Endothelial cell (in vitro differentiated cells): ENCODE measurements at regions not wholly inside any gene's neighbourhood (a gene's known extent, or its start where the extent isn't known, plus 50 kb on each side); places are given as distances from the start of the nearest gene placed in this dataset.

ENCODE experiments used
- DNase-seq: peaks from one replicate; pipeline ENCODE4 v3.0.0; 2021; ENCODE audit warnings: low spot score
- H3K27ac Mint-ChIP-seq: one replicate; pipeline ENCODE4 v1.8.0; 2021; ENCODE audit warnings: mixed read lengths, inconsistent platforms; ENCODE audit not compliant: unreplicated experiment
- H3K27me3 Mint-ChIP-seq: one replicate; pipeline ENCODE4 v1.8.0; 2021; ENCODE audit warnings: mild to moderate bottlenecking, moderate library complexity, mixed read lengths, inconsistent platforms; ENCODE audit not compliant: unreplicated experiment
- H3K36me3 Mint-ChIP-seq: one replicate; pipeline ENCODE4 v1.8.0; 2021; ENCODE audit warnings: mild to moderate bottlenecking, low read depth, mixed read lengths, inconsistent platforms; ENCODE audit not compliant: unreplicated experiment
- H3K4me1 Mint-ChIP-seq: one replicate; pipeline ENCODE4 v1.8.0; 2021; ENCODE audit warnings: mild to moderate bottlenecking, mixed read lengths, inconsistent platforms; ENCODE audit not compliant: unreplicated experiment
- H3K4me3 Mint-ChIP-seq: one replicate; pipeline ENCODE4 v1.8.0; 2021; ENCODE audit warnings: mild to moderate bottlenecking, mixed read lengths, inconsistent platforms; ENCODE audit not compliant: unreplicated experiment
- H3K9me3 Mint-ChIP-seq: one replicate; pipeline ENCODE4 v1.8.0; 2021; ENCODE audit warnings: mixed read lengths, inconsistent platforms; ENCODE audit not compliant: unreplicated experiment
- TF ChIP-seq, protein P1 (sequence below): fragments of 200-600 bp; sonication (generic); IDR thresholded peaks from one replicate; pipeline ENCODE4 v1.5.0; 2021; ENCODE audit warnings: antibody characterized with exemption; ENCODE audit not compliant: unreplicated experiment

- H3K9me3 Mint-ChIP-seq: no peaks in the 10 kb centered on the region
- H3K4me1 Mint-ChIP-seq: no peaks in the 10 kb centered on the region
- H3K27ac Mint-ChIP-seq: no peak overlapping the region
- no peak for DNase-seq
- TF ChIP-seq, protein P1, sequence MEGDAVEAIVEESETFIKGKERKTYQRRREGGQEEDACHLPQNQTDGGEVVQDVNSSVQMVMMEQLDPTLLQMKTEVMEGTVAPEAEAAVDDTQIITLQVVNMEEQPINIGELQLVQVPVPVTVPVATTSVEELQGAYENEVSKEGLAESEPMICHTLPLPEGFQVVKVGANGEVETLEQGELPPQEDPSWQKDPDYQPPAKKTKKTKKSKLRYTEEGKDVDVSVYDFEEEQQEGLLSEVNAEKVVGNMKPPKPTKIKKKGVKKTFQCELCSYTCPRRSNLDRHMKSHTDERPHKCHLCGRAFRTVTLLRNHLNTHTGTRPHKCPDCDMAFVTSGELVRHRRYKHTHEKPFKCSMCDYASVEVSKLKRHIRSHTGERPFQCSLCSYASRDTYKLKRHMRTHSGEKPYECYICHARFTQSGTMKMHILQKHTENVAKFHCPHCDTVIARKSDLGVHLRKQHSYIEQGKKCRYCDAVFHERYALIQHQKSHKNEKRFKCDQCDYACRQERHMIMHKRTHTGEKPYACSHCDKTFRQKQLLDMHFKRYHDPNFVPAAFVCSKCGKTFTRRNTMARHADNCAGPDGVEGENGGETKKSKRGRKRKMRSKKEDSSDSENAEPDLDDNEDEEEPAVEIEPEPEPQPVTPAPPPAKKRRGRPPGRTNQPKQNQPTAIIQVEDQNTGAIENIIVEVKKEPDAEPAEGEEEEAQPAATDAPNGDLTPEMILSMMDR: no peak
- no peaks in the 10 kb centered on the region for H3K36me3 Mint-ChIP-seq
- H3K4me3 Mint-ChIP-seq: no peak overlapping the region
- H3K27me3 Mint-ChIP-seq: no peaks in the 10 kb centered on the region
Measured at GRCh38 chr10:2817940-2818636, 249.3 kb upstream of the PFKP start.

DNA sequence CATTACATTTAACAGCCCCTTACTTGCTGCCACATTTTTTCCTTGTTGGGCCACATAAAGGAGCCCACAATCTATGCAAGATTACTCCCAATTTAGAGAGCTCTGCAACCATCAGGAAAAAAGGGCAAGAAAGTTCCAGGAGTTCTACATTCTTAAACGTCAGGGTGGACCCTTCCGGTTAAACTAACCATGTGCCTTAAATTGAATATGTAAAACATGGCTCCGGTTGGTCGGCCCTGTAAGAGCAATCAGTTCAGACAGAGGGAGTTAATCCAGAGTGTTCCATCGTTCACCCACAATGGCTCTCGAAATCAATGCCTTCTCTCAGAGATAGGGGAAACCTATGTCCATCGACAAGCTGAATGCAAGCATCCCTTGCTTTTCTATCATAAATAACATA, 253.7 kb upstream of the PFKP start:
- Mint-ChIP-seq H3K27ac (no peak overlapping the region), H3K4me1 (no peaks in the 10 kb centered on the region), H3K36me3 (no peaks in the 10 kb centered on the region), H3K9me3 (no peaks in the 10 kb centered on the region), H3K4me3 (no peak overlapping the region), H3K27me3 (no peaks in the 10 kb centered on the region)
- TF ChIP-seq, protein P1: no peak
- DNase-seq: no peak

DNA sequence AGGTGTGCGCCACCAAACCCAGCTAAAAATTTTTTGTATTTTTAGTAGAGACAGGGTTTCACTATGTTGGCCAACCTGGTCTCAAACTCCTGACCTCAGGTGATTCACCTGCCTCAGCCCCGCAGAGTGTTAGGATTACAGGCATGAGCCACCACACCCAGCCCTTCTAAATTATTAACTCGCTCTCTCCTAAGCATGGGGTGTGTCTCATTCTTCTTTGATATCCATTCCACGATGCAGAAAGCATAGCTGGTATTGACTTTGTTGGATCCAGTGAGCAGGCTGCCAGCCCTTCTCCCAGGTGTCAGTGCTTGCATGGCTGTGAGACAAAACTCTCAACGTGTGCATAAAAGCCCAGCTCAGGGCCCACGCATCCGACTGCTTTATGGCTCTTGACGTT, 254.1 kb upstream of the PFKP start:
- H3K36me3 Mint-ChIP-seq: no peaks in the 10 kb centered on the region
- no peaks in the 10 kb centered on the region for H3K9me3 Mint-ChIP-seq
- no peak overlapping the region for H3K27ac Mint-ChIP-seq
- TF ChIP-seq, protein P1: no peak
- DNase-seq: no peak
- no peaks in the 10 kb centered on the region for H3K27me3 Mint-ChIP-seq
- H3K4me1 Mint-ChIP-seq: no peaks in the 10 kb centered on the region
- H3K4me3 Mint-ChIP-seq: no peak overlapping the region

- Mint-ChIP-seq H3K36me3 (no peaks in the 10 kb centered on the region), H3K9me3 (no peaks in the 10 kb centered on the region), H3K27me3 (no peaks in the 10 kb centered on the region), H3K4me1 (no peaks in the 10 kb centered on the region), H3K27ac (no peak overlapping the region), H3K4me3 (no peak overlapping the region)
- TF ChIP-seq, protein P1: no peak
- no peak for DNase-seq
Measured at GRCh38 chr10:2812631-2813030, 254.7 kb upstream of the PFKP start.

DNA sequence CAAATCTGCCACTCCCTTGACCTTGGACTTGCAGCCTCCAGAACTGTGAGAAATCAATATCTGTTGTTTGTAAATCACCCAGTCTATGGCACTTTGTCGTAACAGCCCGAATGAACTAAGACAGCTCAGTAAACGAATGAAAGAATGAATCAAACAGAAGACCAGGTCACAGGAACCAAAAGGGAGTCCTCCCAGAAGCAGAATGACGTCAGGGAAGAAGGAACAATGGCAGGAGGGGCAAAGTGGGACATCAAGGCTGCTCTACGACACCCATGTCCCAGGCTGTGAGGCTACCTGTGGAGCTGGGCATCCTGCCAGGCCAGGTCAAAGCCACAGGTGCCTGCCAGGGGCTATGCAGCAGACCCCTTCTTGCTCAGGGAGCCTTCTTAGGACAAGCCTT, 267.2 kb upstream of the PFKP start:
- TF ChIP-seq, protein P1: no peak
- Mint-ChIP-seq H3K36me3 (no peaks in the 10 kb centered on the region), H3K27ac (no peak overlapping the region), H3K9me3 (peaks cover under 1% of the 10 kb centered on the region), H3K27me3 (no peaks in the 10 kb centered on the region), H3K4me1 (peaks cover 3% of the 10 kb centered on the region), H3K4me3 (no peak overlapping the region)
- DNase-seq: no peak
